K562 (cell line): ENCODE measurements at regions not wholly inside any gene's neighbourhood (a gene's known extent, or its start where the extent isn't known, plus 50 kb on each side); places are given as distances from the start of the nearest gene placed in this dataset.

Source experiments
- ARID1B ChIP-seq: fragments of 450-650 bp; IDR thresholded peaks from 2 replicates; pipeline ENCODE4 v1.6.1; 2016; ENCODE audit warnings: antibody characterized with exemption, mild to moderate bottlenecking, inconsistent platforms
- ARNT ChIP-seq, 2 experiments: fragments of 450-650 bp; IDR thresholded peaks; 2 replicates each; pipeline ENCODE4 v1.6.1; 2016; ENCODE audit warnings: mild to moderate bottlenecking in 1 of 2
- CC2D1A ChIP-seq: fragments of 450-650 bp; IDR thresholded peaks from 2 replicates; pipeline ENCODE4 v1.6.1; 2017; ENCODE audit warnings: mild to moderate bottlenecking
- FOSL1 ChIP-seq: fragments of 200-800 bp; sonication (Bioruptor generic); conservative IDR thresholded peaks from 2 replicates; pipeline ENCODE4 v1.6.1; 2016; ENCODE audit warnings: missing genetic modification characterization, missing compliant biosample characterization
- FOXK2 ChIP-seq, 2 experiments: fragments of 450-650 bp; IDR thresholded peaks in 1 of 2; conservative IDR thresholded peaks in 1 of 2; 2 replicates each; pipeline ENCODE4 v1.6.1; 2016; ENCODE audit warnings: low read depth in 2 of 2, mild to moderate bottlenecking in 1 of 2
- KLF16 ChIP-seq: IDR thresholded peaks from 2 replicates; pipeline ENCODE4 v1.6.1; 2016; ENCODE audit warnings: antibody characterized with exemption
- LCOR ChIP-seq: sonication (generic); formaldehyde crosslinking; IDR thresholded peaks from 2 replicates; pipeline ENCODE4 v1.8.0; 2022; ENCODE audit warnings: mild to moderate bottlenecking, missing genetic modification reagents
- MAZ ChIP-seq, 2 experiments: fragments of 450-650 bp in 1 of 2; sonication (generic) in 1 of 2; formaldehyde crosslinking; IDR thresholded peaks in 1 of 2; conservative IDR thresholded peaks in 1 of 2; 2 replicates each; pipeline versions ENCODE4 v1.4.0 to v1.5.0; 2020; ENCODE audit warnings: mild to moderate bottlenecking in 1 of 2, missing genetic modification reagents in 1 of 2
- NFE2 ChIP-seq: IDR thresholded peaks from 2 replicates; pipeline ENCODE4 v1.6.1; 2014; ENCODE audit warnings: antibody characterized with exemption, low read depth
- RNF2 ChIP-seq: sonication (generic); IDR thresholded peaks from 2 replicates; pipeline ENCODE4 v1.6.1; 2016
- SMARCE1 ChIP-seq: fragments of 450-650 bp; IDR thresholded peaks from 2 replicates; pipeline ENCODE4 v1.7.1; 2016; ENCODE audit warnings: mild to moderate bottlenecking
- SMC3 ChIP-seq: conservative IDR thresholded peaks from 2 replicates; pipeline ENCODE4 v1.6.1; 2011; ENCODE audit warnings: low read depth, low read length, improper control_type of control experiment; ENCODE audit not compliant: insufficient read depth
- STAG1 ChIP-seq: sonication (generic); formaldehyde crosslinking; IDR thresholded peaks from 2 replicates; pipeline ENCODE4 v1.5.0; 2020; ENCODE audit warnings: missing genetic modification reagents, borderline replicate concordance
- XRCC5 ChIP-seq: fragments of 200-400 bp; formaldehyde crosslinking; IDR thresholded peaks from 2 replicates; pipeline ENCODE4 v1.6.1; 2017; ENCODE audit warnings: low read depth, mild to moderate bottlenecking, low read length
- ZNF3 ChIP-seq: fragments of 250-450 bp; sonication (Bioruptor Pico); IDR thresholded peaks from 2 replicates; pipeline ENCODE4 v1.5.0; 2021; ENCODE audit warnings: mild to moderate bottlenecking, moderate library complexity
- ZNF316 ChIP-seq: fragments of 450-650 bp; IDR thresholded peaks from 2 replicates; pipeline ENCODE4 v1.6.1; 2016
- ZNF583 ChIP-seq: fragments of 250-450 bp; sonication (Bioruptor Pico); IDR thresholded peaks from 2 replicates; pipeline ENCODE4 v1.4.0; 2020
- TF ChIP-seq, protein P1 (sequence below), 2 experiments: fragments of 450-650 bp; IDR thresholded peaks; 2 replicates each; pipeline ENCODE4 v1.6.1; 2018; ENCODE audit warnings: mild to moderate bottlenecking in 2 of 2, low read depth in 1 of 2; ENCODE audit not compliant: partially characterized antibody in 2 of 2
- TF ChIP-seq, protein P2 (sequence below): sonication (generic); formaldehyde crosslinking; IDR thresholded peaks from 2 replicates; pipeline ENCODE4 v1.8.0; 2022; ENCODE audit warnings: mild to moderate bottlenecking, missing genetic modification reagents
- TF ChIP-seq, protein P3 (sequence below), 3 experiments: IDR thresholded peaks in 2 of 3; conservative IDR thresholded peaks in 1 of 3; 2 replicates each; pipeline ENCODE4 v1.5.1; 2011 to 2012; ENCODE audit warnings: low read length in 3 of 3, mild to moderate bottlenecking in 3 of 3, control low read depth in 2 of 3, improper control_type of control experiment in 1 of 3, inconsistent platforms in 1 of 3, low read depth in 1 of 3, mixed read lengths in 1 of 3, moderate library complexity in 1 of 3; ENCODE audit not compliant: insufficient read depth in 2 of 3
- TF ChIP-seq, protein P4 (sequence below): fragments of 450-650 bp; formaldehyde crosslinking; IDR thresholded peaks from 2 replicates; pipeline ENCODE4 v1.4.0; 2020; ENCODE audit warnings: mild to moderate bottlenecking, moderate library complexity

DNA sequence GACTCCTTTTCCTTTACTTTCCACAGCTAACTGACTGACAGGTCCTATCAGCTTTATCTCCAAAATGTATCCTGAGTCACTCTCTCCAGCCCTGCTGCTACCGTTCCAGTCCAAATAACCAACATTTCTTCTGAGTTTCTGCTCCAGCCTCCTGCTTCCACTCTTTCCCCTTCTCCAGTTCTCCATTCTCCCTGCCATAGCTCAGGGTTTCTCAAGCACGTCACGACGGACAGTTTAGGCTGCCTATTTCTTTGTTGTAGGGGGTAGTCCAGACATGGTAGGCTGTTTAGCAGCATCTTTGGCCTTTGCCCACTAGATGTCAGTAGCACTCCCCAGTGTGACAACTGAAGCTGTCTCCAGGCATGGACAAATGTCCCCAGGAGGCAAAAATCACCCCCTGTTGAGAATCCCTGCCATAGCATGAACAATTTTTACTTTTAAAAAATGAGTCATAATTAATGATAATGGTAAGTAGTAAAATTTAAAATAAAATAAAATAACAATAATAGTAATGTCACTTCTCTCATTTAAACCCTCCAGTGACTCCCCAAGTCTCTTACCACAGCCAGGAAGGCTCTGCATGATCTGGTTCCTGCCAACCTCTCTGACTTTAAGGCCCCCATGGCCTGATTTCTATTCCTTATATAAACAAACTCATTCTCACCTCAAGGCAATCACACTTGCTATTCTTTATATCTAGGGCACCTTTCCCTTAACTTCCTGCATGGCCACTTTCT lies 105.4 kb upstream of the FER start (continued):
- TF ChIP-seq, protein P1, sequence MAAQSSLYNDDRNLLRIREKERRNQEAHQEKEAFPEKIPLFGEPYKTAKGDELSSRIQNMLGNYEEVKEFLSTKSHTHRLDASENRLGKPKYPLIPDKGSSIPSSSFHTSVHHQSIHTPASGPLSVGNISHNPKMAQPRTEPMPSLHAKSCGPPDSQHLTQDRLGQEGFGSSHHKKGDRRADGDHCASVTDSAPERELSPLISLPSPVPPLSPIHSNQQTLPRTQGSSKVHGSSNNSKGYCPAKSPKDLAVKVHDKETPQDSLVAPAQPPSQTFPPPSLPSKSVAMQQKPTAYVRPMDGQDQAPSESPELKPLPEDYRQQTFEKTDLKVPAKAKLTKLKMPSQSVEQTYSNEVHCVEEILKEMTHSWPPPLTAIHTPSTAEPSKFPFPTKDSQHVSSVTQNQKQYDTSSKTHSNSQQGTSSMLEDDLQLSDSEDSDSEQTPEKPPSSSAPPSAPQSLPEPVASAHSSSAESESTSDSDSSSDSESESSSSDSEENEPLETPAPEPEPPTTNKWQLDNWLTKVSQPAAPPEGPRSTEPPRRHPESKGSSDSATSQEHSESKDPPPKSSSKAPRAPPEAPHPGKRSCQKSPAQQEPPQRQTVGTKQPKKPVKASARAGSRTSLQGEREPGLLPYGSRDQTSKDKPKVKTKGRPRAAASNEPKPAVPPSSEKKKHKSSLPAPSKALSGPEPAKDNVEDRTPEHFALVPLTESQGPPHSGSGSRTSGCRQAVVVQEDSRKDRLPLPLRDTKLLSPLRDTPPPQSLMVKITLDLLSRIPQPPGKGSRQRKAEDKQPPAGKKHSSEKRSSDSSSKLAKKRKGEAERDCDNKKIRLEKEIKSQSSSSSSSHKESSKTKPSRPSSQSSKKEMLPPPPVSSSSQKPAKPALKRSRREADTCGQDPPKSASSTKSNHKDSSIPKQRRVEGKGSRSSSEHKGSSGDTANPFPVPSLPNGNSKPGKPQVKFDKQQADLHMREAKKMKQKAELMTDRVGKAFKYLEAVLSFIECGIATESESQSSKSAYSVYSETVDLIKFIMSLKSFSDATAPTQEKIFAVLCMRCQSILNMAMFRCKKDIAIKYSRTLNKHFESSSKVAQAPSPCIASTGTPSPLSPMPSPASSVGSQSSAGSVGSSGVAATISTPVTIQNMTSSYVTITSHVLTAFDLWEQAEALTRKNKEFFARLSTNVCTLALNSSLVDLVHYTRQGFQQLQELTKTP (IDR thresholded peaks at IDR 0.05; ENCODE audit: low read depth in 1 of 2, partially characterized antibody in 2 of 2): peak in 1 of 2 experiments; percentile 87
- TF ChIP-seq, protein P2, sequence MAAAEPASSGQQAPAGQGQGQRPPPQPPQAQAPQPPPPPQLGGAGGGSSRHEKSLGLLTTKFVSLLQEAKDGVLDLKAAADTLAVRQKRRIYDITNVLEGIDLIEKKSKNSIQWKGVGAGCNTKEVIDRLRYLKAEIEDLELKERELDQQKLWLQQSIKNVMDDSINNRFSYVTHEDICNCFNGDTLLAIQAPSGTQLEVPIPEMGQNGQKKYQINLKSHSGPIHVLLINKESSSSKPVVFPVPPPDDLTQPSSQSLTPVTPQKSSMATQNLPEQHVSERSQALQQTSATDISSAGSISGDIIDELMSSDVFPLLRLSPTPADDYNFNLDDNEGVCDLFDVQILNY (CRISPR knock-in tag): no peak
- TF ChIP-seq FOSL1 (tag) (peak; percentile 78), MAZ (CRISPR knock-in tag; conservative IDR thresholded peaks at IDR 0.05 in 1 of 2, IDR thresholded peaks at IDR 0.05 in 1 of 2) (peak in 1 of 2 experiments; percentile 66; a peak in 2 of 4 replicates), ARNT (IDR thresholded peaks at IDR 0.05) (peak in 1 of 2 experiments; percentile 83; a peak in 2 of 4 replicates), KLF16 (peak; percentile 49; the same call in 1 of the 2 replicates), LCOR (CRISPR knock-in tag) (peak; percentile 80; the same call in 1 of the 2 replicates), RNF2 (peak; percentile 19; the same call in 1 of the 2 replicates), ZNF583 (no peak), CC2D1A (0 out of 2 replicates have a peak, but pooled peaks have one; percentile 42), SMARCE1 (peak; percentile 58; the same call in 1 of the 2 replicates), ZNF3 (CRISPR knock-in tag) (no peak), ZNF316 (0 out of 2 replicates have a peak, but pooled peaks have one; percentile 10), SMC3 (peak; percentile 87), FOXK2 (conservative IDR thresholded peaks at IDR 0.05 in 1 of 2, IDR thresholded peaks at IDR 0.05 in 1 of 2; ENCODE audit: low read depth in 2 of 2) (0 out of 4 replicates have a peak, but pooled peaks have one; percentile 29 to 44), STAG1 (CRISPR knock-in tag) (peak; percentile 86), NFE2 (peak; percentile 62), ARID1B (peak; percentile 70), XRCC5 (peak; percentile 75)
- TF ChIP-seq, protein P3, sequence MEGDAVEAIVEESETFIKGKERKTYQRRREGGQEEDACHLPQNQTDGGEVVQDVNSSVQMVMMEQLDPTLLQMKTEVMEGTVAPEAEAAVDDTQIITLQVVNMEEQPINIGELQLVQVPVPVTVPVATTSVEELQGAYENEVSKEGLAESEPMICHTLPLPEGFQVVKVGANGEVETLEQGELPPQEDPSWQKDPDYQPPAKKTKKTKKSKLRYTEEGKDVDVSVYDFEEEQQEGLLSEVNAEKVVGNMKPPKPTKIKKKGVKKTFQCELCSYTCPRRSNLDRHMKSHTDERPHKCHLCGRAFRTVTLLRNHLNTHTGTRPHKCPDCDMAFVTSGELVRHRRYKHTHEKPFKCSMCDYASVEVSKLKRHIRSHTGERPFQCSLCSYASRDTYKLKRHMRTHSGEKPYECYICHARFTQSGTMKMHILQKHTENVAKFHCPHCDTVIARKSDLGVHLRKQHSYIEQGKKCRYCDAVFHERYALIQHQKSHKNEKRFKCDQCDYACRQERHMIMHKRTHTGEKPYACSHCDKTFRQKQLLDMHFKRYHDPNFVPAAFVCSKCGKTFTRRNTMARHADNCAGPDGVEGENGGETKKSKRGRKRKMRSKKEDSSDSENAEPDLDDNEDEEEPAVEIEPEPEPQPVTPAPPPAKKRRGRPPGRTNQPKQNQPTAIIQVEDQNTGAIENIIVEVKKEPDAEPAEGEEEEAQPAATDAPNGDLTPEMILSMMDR (IDR thresholded peaks at IDR 0.05 in 2 of 3, conservative IDR thresholded peaks at IDR 0.05 in 1 of 3; ENCODE audit: insufficient read depth in 2 of 3, low read depth in 1 of 3, low read length in 3 of 3): peak; percentile 82 to 92 (median 87)
- TF ChIP-seq, protein P4, sequence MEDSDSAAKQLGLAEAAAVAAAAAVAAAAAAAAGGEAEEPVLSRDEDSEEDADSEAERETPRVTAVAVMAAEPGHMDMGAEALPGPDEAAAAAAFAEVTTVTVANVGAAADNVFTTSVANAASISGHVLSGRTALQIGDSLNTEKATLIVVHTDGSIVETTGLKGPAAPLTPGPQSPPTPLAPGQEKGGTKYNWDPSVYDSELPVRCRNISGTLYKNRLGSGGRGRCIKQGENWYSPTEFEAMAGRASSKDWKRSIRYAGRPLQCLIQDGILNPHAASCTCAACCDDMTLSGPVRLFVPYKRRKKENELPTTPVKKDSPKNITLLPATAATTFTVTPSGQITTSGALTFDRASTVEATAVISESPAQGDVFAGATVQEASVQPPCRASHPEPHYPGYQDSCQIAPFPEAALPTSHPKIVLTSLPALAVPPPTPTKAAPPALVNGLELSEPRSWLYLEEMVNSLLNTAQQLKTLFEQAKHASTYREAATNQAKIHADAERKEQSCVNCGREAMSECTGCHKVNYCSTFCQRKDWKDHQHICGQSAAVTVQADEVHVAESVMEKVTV: peak; percentile 91
